Mammary epithelial cell (primary cell): ENCODE measurements at regions not wholly inside any gene's neighbourhood (a gene's known extent, or its start where the extent isn't known, plus 50 kb on each side); places are given as distances from the start of the nearest gene placed in this dataset.

Source experiments
- EZH2 ChIP-seq: IDR thresholded peaks from 2 replicates; pipeline ENCODE4 v1.6.1; 2012; ENCODE audit warnings: low read length, inconsistent platforms, borderline replicate concordance
- TF ChIP-seq, protein P1 (sequence below), 2 donors: IDR thresholded peaks in 1 of 2; conservative IDR thresholded peaks in 1 of 2; 2 replicates each; pipeline ENCODE4 v1.5.1; 2011 to 2012; ENCODE audit warnings: inconsistent platforms in 2 of 2, low read length in 2 of 2, mild to moderate bottlenecking in 2 of 2, control low read depth in 1 of 2, low read depth in 1 of 2; ENCODE audit not compliant: insufficient read depth in 1 of 2; ENCODE audit errors: extremely low read depth in 1 of 2

DNA sequence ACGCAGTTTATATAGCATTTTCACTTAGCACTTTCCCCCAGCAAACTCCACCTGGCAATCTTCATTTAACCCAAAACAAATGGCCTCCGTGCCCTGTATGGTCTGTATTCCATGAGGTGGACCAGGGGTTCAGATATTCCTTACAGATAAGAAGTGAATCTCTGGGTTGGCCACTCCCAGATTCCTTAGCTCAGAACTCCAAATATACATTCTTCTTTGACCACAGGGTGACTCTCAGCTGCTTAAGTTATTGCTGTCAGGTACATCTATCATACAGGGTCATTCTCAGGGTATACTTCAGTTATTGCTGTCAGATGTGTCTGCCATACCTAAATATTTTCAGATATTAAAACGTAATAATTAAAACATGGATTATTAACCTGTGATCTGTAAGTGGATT lies 229.8 kb downstream of the TBL1XR1 start:
- TF ChIP-seq, protein P1, sequence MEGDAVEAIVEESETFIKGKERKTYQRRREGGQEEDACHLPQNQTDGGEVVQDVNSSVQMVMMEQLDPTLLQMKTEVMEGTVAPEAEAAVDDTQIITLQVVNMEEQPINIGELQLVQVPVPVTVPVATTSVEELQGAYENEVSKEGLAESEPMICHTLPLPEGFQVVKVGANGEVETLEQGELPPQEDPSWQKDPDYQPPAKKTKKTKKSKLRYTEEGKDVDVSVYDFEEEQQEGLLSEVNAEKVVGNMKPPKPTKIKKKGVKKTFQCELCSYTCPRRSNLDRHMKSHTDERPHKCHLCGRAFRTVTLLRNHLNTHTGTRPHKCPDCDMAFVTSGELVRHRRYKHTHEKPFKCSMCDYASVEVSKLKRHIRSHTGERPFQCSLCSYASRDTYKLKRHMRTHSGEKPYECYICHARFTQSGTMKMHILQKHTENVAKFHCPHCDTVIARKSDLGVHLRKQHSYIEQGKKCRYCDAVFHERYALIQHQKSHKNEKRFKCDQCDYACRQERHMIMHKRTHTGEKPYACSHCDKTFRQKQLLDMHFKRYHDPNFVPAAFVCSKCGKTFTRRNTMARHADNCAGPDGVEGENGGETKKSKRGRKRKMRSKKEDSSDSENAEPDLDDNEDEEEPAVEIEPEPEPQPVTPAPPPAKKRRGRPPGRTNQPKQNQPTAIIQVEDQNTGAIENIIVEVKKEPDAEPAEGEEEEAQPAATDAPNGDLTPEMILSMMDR (conservative IDR thresholded peaks at IDR 0.05 in 1 of 2, IDR thresholded peaks at IDR 0.05 in 1 of 2; ENCODE audit: extremely low read depth in 1 of 2, insufficient read depth in 1 of 2, low read depth in 1 of 2, low read length in 2 of 2), result no peak
- TF ChIP-seq EZH2, result no peak
